Right lobe of liver (tissue), 6 donors: ENCODE measurements at regions not wholly inside any gene's neighbourhood (a gene's known extent, or its start where the extent isn't known, plus 50 kb on each side); places are given as distances from the start of the nearest gene placed in this dataset.

Source experiments
- ATAC-seq, 4 donors: fragments of 200-7000 bp; cut with Tn5 transposase; one replicate each; pipeline ENCODE4 v1.9.1; 2020; ENCODE audit warnings: mild to moderate bottlenecking in 4 of 4, moderate library complexity in 4 of 4
- DNase-seq, 3 donors: peaks; one replicate each; pipeline ENCODE4 v3.0.0-alpha.2; 2020
- H3K27ac ChIP-seq, 3 donors: fragments of 200-600 bp; one replicate each; pipeline ENCODE4 v1.8.0; 2022
- H3K27me3 ChIP-seq, 2 donors: fragments of 200-600 bp; one replicate each; pipeline ENCODE4 v1.8.0; 2022
- H3K36me3 ChIP-seq, 4 donors: fragments of 200-600 bp; sonication (generic) in 1 of 4; one replicate each; pipeline versions ENCODE4 v1.5.1 to v1.8.0; 2017 to 2022; ENCODE audit warnings: control low read depth in 1 of 4
- H3K4me1 ChIP-seq, 4 donors: fragments of 200-600 bp; sonication (generic) in 1 of 4; one replicate each; pipeline versions ENCODE4 v1.5.1 to v1.8.0; 2017 to 2022; ENCODE audit warnings: control low read depth in 1 of 4
- H3K4me3 ChIP-seq, 3 donors: fragments of 200-600 bp; one replicate each; pipeline ENCODE4 v1.8.0; 2022
- H3K9me3 ChIP-seq, 4 donors: fragments of 200-600 bp; sonication (generic) in 1 of 4; one replicate each; pipeline versions ENCODE4 v1.5.1 to v1.8.0; 2017 to 2022; ENCODE audit warnings: control low read depth in 1 of 4
- POLR2A ChIP-seq: fragments of 450-650 bp; IDR thresholded peaks from one replicate; pipeline ENCODE4 v1.6.1; 2017; ENCODE audit warnings: antibody characterized with exemption, mild to moderate bottlenecking
- WGBS: methylation state at CpG from one replicate; pipeline ENCODE4 v1.1.6; 2018; ENCODE audit warnings: low coverage, low lambda C conversion rate; ENCODE audit not compliant: insufficient coverage; ENCODE audit errors: missing lambda C conversion rate; 5-methylcytosine and 5-hydroxymethylcytosine counted together
- intact Hi-C, 2 donors: fragments of 100-400 bp; cut with DNase I; formaldehyde crosslinking; loops; one replicate each; pipeline versions ENCODE4 v1.11.2 to v1.14.1; 2022
- TF ChIP-seq, protein P1 (sequence below), 4 donors: fragments of 200-600 bp in 3 of 4; fragments of 450-650 bp in 1 of 4; IDR thresholded peaks; one replicate each; pipeline versions ENCODE4 v1.5.1 to v1.8.0; 2016 to 2022; ENCODE audit warnings: antibody characterized with exemption in 4 of 4, mild to moderate bottlenecking in 2 of 4
- donor health status: DM: no; HTN: yes; CAD: no.
- donor health status: DM: no; HTN: no; CAD: no.
- donor health status: DM: no; HTN: no; CAD: no.
- donor health status: DM: no; HTN: yes; CAD: no.
- donor health status: DM: no; HTN: yes; CAD: no.

DNA sequence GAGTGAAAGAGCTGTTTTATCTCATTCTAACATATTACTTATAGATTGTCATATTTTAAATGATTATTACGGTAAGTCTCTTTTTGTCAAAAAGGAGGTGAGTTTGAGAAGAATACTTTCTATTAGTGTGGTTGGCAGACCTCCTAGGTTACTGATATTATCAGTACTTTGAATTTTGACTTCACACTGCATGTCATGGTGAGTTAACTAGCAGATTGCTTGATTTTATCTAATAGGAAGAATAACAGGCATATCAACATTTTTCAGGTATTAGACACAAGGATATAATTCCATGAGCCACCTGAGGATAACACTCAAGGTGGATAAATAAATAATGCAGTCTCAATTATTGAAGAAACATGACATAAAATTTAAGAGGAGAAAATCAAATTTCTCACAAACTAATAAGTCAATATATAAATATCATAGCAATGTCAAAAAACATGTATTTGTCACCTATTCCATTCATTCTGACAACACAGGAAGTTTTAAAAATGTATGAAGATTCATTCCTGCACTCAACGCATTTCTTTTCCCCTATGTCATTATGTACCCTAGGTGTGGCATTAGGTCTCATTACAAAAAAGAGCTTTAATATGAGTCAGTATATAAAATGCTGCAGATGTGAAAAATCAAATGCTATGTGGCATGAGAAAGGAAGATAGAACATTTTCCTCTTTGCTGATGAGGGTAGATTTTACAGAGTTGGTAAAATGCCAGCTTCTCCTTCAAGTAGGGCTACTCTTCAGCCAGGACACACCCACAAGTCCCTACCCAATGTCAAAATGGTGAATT, 1621.6 kb downstream of the REEP3 start:
- Histone ChIP-seq H3K36me3 (no peaks in the 10 kb centered on the region), H3K4me3 (no peak overlapping the region), H3K27me3 (no peaks in the 10 kb centered on the region), H3K4me1 (peaks cover 0 to 1% (median 0%) of the 10 kb centered on the region in 4 donors), H3K9me3 (no peaks in the 10 kb centered on the region), H3K27ac (no peak overlapping the region)
- no peak for TF ChIP-seq POLR2A
- TF ChIP-seq, protein P1, sequence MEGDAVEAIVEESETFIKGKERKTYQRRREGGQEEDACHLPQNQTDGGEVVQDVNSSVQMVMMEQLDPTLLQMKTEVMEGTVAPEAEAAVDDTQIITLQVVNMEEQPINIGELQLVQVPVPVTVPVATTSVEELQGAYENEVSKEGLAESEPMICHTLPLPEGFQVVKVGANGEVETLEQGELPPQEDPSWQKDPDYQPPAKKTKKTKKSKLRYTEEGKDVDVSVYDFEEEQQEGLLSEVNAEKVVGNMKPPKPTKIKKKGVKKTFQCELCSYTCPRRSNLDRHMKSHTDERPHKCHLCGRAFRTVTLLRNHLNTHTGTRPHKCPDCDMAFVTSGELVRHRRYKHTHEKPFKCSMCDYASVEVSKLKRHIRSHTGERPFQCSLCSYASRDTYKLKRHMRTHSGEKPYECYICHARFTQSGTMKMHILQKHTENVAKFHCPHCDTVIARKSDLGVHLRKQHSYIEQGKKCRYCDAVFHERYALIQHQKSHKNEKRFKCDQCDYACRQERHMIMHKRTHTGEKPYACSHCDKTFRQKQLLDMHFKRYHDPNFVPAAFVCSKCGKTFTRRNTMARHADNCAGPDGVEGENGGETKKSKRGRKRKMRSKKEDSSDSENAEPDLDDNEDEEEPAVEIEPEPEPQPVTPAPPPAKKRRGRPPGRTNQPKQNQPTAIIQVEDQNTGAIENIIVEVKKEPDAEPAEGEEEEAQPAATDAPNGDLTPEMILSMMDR (IDR thresholded peaks at IDR 0.05) = no peak
- WGBS = 68% methylated on average over 2 of the region's 2 CpGs
- intact Hi-C loops = no loop called here
- no peak for DNase-seq
- no peak for ATAC-seq

DNA sequence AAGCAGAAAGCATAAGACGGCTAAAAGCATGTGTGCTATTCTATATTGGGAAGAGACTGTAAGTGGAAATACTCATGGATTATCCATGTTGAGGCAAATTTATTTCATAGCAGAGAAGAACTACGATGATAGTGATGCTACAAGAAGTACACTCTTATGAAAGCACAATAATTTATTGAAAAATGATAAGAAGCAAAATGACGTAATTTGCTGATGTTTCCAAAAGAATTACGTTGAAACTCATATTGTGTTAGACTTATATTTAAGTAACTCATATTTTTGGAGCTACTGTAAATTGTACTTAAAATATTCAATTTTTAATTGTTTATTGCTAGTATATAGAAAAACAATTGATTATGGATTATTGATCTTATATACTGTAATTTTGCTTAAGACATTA, 1622.5 kb downstream of the REEP3 start:
- H3K27me3 ChIP-seq = no peaks in the 10 kb centered on the region
- TF ChIP-seq, protein P1 (IDR thresholded peaks at IDR 0.05) = no peak
- TF ChIP-seq POLR2A = no peak
- intact Hi-C loops = no loop called here
- DNase-seq = no peak
- WGBS = 63% methylated on average over 4 of the region's 4 CpGs
- no peak for ATAC-seq
- H3K27ac ChIP-seq = no peak overlapping the region
- no peaks in the 10 kb centered on the region for H3K36me3 ChIP-seq
- no peak overlapping the region for H3K4me3 ChIP-seq
- no peaks in the 10 kb centered on the region for H3K9me3 ChIP-seq
- H3K4me1 ChIP-seq = peaks cover 0 to 1% (median 0%) of the 10 kb centered on the region in 4 donors

DNA sequence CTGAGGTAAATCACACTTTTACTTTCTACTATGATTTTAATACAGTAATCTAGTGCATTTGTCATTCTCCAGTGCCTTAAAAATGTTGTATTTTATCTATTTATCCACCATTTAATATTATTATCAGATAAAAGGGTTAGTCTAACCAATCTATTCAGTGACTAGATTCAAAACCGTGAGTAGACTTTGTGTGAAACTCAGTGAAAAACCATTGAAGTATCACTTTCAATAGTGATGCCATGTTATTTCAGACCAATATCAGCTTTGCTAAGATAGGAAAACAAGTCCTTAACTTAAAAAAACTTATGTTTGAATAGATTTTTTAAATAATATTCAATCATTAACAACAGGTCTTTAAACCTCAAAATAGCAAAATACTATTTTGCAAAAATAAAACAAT, 1628.7 kb downstream of the REEP3 start:
- no peak for DNase-seq
- Histone ChIP-seq H3K27ac (no peak overlapping the region), H3K4me3 (no peak overlapping the region), H3K27me3 (no peaks in the 10 kb centered on the region), H3K9me3 (no peaks in the 10 kb centered on the region), H3K36me3 (no peaks in the 10 kb centered on the region), H3K4me1 (no peaks in the 10 kb centered on the region)
- TF ChIP-seq, protein P1 (IDR thresholded peaks at IDR 0.05) = no peak
- no peak for TF ChIP-seq POLR2A
- WGBS = 63% methylated on average over 1 of the region's 1 CpG
- no peak for ATAC-seq
- intact Hi-C loops = no loop called here

DNA sequence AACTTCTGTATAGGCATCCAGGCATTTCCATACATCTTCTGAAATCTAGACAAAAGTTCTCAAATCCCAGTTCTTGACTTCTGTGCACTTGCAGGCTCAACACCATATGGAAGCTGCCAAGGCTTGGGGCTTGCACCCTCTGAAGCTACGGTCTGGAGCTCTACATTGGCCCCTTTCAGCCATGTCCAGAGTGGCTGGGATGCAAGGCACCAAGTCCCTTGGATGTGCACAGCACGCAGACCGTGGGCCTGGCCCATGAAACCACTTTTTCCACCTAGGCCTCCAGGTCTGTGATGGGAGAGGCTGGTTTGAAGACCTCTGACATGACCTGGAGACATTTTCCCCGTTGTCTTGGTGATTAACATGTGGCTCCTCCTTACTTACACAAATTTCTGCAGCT, 1645.1 kb downstream of the REEP3 start:
- TF ChIP-seq, protein P1 (IDR thresholded peaks at IDR 0.05) = no peak
- TF ChIP-seq POLR2A = no peak
- no peaks in the 10 kb centered on the region for H3K27me3 ChIP-seq
- no peaks in the 10 kb centered on the region for H3K4me1 ChIP-seq
- intact Hi-C loops = no loop called here
- no peak overlapping the region for H3K27ac ChIP-seq
- no peaks in the 10 kb centered on the region for H3K9me3 ChIP-seq
- no peak for DNase-seq
- no peak overlapping the region for H3K4me3 ChIP-seq
- no peak for ATAC-seq
- H3K36me3 ChIP-seq = no peaks in the 10 kb centered on the region
- 38% methylated on average over 1 of the region's 4 CpGs for WGBS
